AG04450 (cell line): ENCODE measurements at regions not wholly inside any gene's neighbourhood (a gene's known extent, or its start where the extent isn't known, plus 50 kb on each side); places are given as distances from the start of the nearest gene placed in this dataset.

Source experiments
- CTCF ChIA-PET: fragments of 300-600, 350-600 bp; formaldehyde crosslinking; extraction: SDS; loops from one replicate; lab custom pipeline; 2022; ENCODE audit warnings: antibody characterized with exemption, inconsistent platforms; lab: Charles Lee
- POLR2A ChIA-PET: fragments of 350-600 bp; formaldehyde crosslinking; extraction: SDS; loops from one replicate; lab custom pipeline; 2021; ENCODE audit warnings: antibody characterized with exemption, inconsistent platforms; lab: Yijun Ruan, JAX
- DNase-seq: peaks from one replicate; pipeline ENCODE4 v3.0.0-alpha.2; 2011; ENCODE audit warnings: low read depth, low spot score
- H3K27ac ChIP-seq: one replicate; pipeline ENCODE4 v1.5.1; 2012; ENCODE audit warnings: low read depth, low read length, control low read depth
- H3K27me3 ChIP-seq: one replicate; pipeline ENCODE4 v1.6.0; 2012; ENCODE audit warnings: low read length; ENCODE audit not compliant: control insufficient read depth, insufficient read depth
- H3K4me3 ChIP-seq: 2 replicates; pipeline ENCODE4 v1.5.1; 2011; ENCODE audit warnings: mild to moderate bottlenecking, low read depth, low read length, control low read depth
- H3K9me3 ChIP-seq: 2 replicates; pipeline ENCODE4 v1.5.1; 2012; ENCODE audit warnings: low read length; ENCODE audit not compliant: control insufficient read depth, insufficient read depth
- TF ChIP-seq, protein P1 (sequence below): IDR thresholded peaks from 2 replicates; pipeline ENCODE4 v1.5.1; 2011; ENCODE audit warnings: low read depth, low read length, control low read depth, inconsistent platforms

GRCh38 chr13:68185444-68186141, 955.5 kb upstream of the PCDH9 start:
- DNase-seq: no peak
- H3K9me3 ChIP-seq: no peaks in the 10 kb centered on the region
- no peaks in the 10 kb centered on the region for H3K27me3 ChIP-seq
- H3K27ac ChIP-seq: no peak overlapping the region
- no peak overlapping the region for H3K4me3 ChIP-seq
- TF ChIP-seq, protein P1, sequence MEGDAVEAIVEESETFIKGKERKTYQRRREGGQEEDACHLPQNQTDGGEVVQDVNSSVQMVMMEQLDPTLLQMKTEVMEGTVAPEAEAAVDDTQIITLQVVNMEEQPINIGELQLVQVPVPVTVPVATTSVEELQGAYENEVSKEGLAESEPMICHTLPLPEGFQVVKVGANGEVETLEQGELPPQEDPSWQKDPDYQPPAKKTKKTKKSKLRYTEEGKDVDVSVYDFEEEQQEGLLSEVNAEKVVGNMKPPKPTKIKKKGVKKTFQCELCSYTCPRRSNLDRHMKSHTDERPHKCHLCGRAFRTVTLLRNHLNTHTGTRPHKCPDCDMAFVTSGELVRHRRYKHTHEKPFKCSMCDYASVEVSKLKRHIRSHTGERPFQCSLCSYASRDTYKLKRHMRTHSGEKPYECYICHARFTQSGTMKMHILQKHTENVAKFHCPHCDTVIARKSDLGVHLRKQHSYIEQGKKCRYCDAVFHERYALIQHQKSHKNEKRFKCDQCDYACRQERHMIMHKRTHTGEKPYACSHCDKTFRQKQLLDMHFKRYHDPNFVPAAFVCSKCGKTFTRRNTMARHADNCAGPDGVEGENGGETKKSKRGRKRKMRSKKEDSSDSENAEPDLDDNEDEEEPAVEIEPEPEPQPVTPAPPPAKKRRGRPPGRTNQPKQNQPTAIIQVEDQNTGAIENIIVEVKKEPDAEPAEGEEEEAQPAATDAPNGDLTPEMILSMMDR: no peak
- ChIA-PET POLR2A (no interaction called here), CTCF (no interaction called here)

- peak; percentile 34 for DNase-seq
- Histone ChIP-seq H3K4me3 (no peak overlapping the region), H3K27me3 (no peaks in the 10 kb centered on the region), H3K27ac (no peak overlapping the region), H3K9me3 (no peaks in the 10 kb centered on the region)
- ChIA-PET POLR2A (no interaction called here), CTCF (interaction anchor here (0.7 kb wide), 1 partner anchor 96 kb away, joined by 3 read pairs; no protein-coding TSS in a partner anchor)
- TF ChIP-seq, protein P1: no peak
Measured at GRCh38 chr13:68176475-68176874, 946.3 kb upstream of the PCDH9 start.

DNA sequence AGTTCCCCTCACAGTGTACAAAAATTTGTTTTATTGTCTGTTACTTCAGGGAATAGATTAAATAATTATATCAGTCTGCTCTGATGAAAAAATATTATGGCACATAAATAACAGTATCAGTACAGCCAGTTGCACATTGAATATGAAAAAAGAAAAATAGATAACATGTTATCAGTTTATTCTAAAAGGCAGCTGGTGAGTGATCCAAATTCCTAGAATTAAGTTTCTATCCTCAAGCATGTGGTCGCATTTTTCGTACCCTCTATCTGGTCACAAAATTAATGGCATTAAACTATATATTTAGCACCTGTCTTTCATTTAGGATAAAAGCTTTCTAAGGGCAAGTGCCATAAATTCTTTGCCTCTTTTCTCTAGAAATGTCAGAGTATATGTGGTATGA, 944.8 kb upstream of the PCDH9 start:
- POLR2A ChIA-PET: no interaction called here
- TF ChIP-seq, protein P1: no peak
- H3K27ac ChIP-seq: no peak overlapping the region
- CTCF ChIA-PET: no interaction called here
- H3K27me3 ChIP-seq: no peaks in the 10 kb centered on the region
- no peak for DNase-seq
- H3K9me3 ChIP-seq: peaks cover 4% of the 10 kb centered on the region; the same call in 1 of the 2 replicates
- H3K4me3 ChIP-seq: no peak overlapping the region

DNA sequence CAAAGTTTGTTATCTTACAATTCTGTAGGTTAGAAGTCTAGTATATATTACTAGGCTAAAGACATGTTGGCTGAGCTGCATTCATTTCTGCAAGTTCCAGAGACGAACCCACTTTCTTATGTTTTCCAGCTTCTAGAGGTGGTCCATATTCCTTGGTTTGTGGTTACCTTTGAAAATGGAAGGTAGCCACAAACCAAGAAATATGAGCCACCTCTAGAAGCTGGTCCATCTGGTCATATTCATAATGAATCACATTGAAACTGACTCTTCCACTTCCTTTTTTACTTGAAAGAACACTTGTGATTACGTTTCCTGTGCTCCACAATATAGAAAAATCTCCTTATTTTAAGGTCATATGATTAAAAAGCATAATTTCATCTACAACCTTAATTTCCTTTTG, 943.0 kb upstream of the PCDH9 start:
- Histone ChIP-seq H3K9me3 (peaks cover 4% of the 10 kb centered on the region; the same call in 1 of the 2 replicates), H3K27me3 (no peaks in the 10 kb centered on the region), H3K27ac (no peak overlapping the region), H3K4me3 (no peak overlapping the region)
- no peak for DNase-seq
- ChIA-PET POLR2A (no interaction called here), CTCF (no interaction called here)
- TF ChIP-seq, protein P1: no peak

DNA sequence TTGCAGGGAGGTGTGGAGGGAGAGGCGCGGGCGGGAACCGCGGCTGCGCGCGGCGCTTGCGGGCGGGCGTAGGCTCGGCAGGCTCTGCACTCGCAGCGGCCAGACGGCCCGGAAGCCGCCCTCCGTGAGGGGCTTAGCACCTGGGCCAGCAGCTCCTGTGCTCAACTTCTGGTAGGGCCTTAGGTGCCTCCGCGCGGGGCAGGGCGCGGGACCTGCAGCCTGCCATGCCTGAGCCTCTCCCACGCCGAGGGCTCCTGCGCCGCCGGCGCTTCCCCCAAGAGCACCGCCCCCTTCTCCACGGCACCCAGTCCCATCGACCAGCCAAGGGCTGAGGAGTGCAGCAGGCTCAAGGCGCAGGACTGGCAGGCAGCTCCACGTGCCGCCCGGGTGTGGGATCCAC, 940.8 kb upstream of the PCDH9 start:
- H3K27me3 ChIP-seq: no peaks in the 10 kb centered on the region
- ChIA-PET POLR2A (no interaction called here), CTCF (no interaction called here)
- no peak overlapping the region for H3K4me3 ChIP-seq
- no peak for DNase-seq
- TF ChIP-seq, protein P1: no peak
- H3K27ac ChIP-seq: no peak overlapping the region
- peaks cover 4% of the 10 kb centered on the region; the same call in 1 of the 2 replicates for H3K9me3 ChIP-seq
